NCI-H146 treated with DMSO at 0.1 percent for 48 hours (cell line): ENCODE measurements at regions not wholly inside any gene's neighbourhood (a gene's known extent, or its start where the extent isn't known, plus 50 kb on each side); places are given as distances from the start of the nearest gene placed in this dataset.
"Not testable (repeated sequence)": the region's sequence is repeated elsewhere in the genome, so short reads cannot be mapped to it uniquely, and the experiment has no call there.

Source experiments
- DNase-seq: peaks from one replicate; lab custom pipeline; 2025; ENCODE audit not compliant: unreplicated experiment; lab: John Stamatoyannopoulos, UW

GRCh38 chr14:30218907-30219306, 291.3 kb upstream of the PRKD1 start:
- no peak for DNase-seq

DNA sequence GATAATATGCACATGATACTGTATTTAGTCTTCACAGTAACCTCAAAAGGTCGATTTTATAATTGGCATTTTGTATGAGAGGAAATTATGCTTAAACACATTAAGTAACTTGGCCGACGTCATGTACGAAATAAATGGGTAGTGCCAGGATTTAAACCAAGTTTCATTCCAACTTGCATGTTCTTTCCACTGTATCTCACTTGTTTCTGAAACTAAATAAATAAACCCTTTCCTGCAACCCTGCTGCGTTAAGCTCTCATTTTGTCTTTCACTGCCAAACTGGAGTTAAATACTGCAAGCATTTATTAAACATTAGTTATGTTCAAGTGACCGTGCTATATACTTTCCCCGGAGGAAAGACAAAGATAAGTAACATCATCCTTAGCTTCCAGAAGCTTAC, 293.9 kb upstream of the PRKD1 start:
- no peak for DNase-seq

- peak; percentile 59 for DNase-seq
Measured at GRCh38 chr14:30223385-30223785, 295.7 kb upstream of the PRKD1 start.

- DNase-seq: no peak
Measured at GRCh38 chr14:30223966-30224365, 296.3 kb upstream of the PRKD1 start.

DNA sequence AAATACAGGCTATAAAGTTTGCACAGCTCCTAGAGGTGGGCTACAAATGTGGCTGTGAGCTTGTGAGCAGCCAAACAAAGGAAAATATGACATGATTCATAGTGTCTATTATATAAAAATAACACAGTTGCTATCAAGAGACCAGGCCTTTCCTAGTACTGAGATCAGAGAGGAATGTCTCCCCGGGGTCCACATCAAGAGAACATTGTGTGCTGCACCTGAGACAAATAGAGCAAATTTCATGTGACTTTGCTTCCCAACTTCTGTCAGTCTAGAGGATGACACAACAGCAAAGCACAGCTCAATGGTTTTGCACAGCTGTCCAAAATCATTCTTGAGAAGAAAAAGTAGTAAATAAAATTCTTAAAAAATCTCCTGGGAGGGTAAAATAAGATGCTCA, 297.5 kb upstream of the PRKD1 start:
- DNase-seq: no peak

- DNase-seq: no peak
Measured at GRCh38 chr14:30227436-30227835, 299.8 kb upstream of the PRKD1 start.

- DNase-seq: no peak
Measured at GRCh38 chr14:30227876-30228275, 300.2 kb upstream of the PRKD1 start.

DNA sequence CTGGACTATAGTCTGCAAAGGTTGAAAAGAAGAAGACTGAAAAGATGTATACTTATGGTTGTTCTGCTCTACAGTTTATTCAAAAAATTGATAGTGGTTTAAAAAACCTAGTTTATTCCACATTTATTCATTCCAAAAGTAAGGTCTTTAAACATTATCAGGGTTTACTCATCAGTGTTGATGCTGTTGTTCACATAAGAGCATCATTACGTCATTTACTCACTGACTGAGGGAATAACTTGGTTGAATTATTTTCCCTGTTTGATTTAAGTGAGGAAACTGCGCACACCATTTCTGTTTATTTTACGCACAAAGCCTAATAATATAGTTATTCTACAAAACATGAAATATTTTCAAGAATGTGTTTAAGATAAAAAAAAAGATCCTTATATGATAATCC, 303.1 kb upstream of the PRKD1 start:
- DNase-seq: no peak

- no peak for DNase-seq
Measured at GRCh38 chr14:30234966-30235365, 307.3 kb upstream of the PRKD1 start.

- no peak for DNase-seq
Measured at GRCh38 chr14:30235485-30235884, 307.8 kb upstream of the PRKD1 start.

- DNase-seq: no peak
Measured at GRCh38 chr14:30238936-30239335, 311.3 kb upstream of the PRKD1 start.

DNA sequence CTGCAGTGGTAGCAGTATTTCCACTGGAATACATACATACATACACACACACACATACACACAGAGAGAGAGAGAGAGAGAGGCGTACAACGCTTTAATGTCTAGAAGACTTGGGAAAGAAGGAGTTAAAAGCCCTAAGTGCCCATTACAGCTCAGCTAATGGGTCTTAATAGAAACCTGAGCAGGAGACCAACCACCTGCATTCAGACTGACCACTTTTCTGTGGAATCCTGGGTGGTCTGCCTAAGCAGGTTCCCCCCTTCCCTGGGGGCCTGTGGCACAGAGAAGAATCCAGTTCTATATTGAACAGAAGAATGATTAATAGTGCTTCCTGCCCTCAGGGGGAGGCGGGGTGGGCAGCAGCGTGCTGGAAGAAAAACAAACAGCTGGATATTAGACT, 312.4 kb upstream of the PRKD1 start:
- DNase-seq: no peak

DNA sequence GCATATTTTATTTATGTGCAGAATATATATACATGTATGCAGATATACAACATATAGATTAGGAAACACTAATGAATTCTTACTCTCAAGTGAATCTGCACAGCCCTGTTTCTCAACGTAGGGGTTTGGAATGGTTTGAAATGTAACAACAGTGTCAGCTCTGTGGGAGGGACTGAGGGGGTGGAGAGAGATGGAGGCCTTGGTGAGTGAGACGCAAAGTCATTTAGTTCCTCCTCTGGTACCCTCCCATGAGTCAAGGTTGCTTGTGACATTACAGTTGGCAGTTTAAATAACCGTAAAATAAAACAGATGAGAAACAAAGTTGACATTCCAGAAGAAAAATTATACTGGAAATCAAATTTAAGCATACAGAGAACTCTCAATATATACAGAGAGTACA, 313.0 kb upstream of the PRKD1 start:
- DNase-seq: no peak

GRCh38 chr14:30242744-30243143, 315.1 kb upstream of the PRKD1 start:
- peak; percentile 55 for DNase-seq

GRCh38 chr14:30243207-30243606, 315.6 kb upstream of the PRKD1 start:
- peak; percentile 55 for DNase-seq

DNA sequence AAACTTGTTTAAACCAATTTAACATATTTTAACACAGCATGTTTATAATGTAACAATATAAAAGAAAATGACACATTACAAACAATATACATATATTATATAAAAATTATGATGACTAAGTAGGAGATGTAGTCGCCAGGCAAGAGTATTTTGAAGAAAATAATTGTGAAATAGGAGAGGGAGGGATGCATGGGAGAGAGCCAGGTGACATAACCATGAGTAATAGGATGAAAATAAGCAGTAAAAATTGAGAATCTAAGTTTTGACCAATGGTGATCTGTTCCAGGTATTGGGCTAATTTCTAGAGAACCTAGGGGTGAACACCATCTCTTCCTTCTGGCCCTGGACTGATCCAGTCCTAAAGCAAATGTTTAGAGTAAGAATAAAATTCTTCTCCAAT, 315.2 kb upstream of the G2E3 start:
- no peak for DNase-seq

DNA sequence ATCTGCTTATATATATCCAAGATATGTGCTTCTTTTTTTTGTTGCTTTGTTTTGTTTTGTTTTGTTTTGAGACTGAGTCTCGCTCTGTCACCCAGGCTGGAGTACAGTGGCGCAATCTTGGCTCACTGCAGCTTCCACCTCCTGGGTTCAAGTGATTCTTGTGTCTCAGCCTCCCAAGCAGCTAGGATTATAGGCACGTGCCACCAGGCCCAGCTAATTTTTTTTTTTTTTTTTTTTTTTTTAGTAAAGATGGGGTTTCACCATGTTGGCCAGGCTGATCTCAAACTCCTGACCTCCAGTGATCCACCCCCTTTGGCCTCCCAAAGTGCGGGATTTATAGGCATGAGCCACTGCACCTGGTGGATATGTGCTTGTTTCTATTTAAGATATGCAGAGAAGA, 314.6 kb upstream of the G2E3 start:
- DNase-seq: not testable (repeated sequence)

GRCh38 chr14:30251017-30251416, 307.9 kb upstream of the G2E3 start:
- DNase-seq: no peak

GRCh38 chr14:30251557-30252100, 307.3 kb upstream of the G2E3 start:
- DNase-seq: no peak

GRCh38 chr14:30252151-30252550, 306.8 kb upstream of the G2E3 start:
- no peak for DNase-seq

DNA sequence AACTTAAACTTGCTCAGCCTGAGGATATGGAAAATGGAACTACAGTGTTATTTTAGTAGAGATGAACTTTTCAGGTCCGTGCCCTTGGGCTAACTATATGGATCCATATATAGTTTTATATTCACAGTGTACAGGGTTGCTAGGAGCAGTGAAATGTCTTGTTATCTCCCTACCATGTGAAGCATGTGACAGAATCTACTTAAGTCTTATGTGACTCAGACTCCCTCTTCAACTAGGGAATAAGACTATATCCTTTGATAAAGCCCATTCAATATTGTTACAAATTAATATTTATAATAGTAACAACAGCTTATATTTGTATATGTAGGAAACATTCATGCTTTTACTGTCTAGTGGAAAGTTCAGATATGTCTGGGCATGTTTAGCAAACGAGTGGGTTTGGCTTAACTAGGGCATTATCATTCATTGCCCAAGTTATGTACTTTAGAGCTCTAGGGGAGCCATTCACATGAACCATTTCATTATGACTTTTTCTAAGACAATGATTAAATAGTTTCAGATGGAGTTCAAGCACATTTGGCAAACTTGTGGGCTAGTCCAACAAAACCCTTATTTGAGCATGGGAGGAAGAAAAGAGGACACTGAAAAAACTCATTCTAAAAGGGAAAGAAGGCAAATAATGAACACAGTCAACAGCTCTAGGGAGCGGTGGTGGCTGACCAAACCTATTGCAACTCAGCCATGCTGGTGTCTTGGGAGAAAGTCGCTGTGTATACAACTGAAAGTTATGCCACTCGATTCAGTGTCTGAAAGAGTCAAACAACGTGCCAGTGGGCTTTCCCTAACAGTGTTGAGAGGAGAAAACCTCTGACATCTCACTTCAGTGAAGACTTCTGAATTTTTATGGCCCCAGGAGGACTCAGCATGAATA, 305.9 kb upstream of the G2E3 start:
- no peak for DNase-seq

GRCh38 chr14:30256627-30257026, 302.3 kb upstream of the G2E3 start:
- no peak for DNase-seq
